ENCODE measurements at regions not wholly inside any gene's neighbourhood (a gene's known extent, or its start where the extent isn't known, plus 50 kb on each side); places are given as distances from the start of the nearest gene placed in this dataset.

DNA sequence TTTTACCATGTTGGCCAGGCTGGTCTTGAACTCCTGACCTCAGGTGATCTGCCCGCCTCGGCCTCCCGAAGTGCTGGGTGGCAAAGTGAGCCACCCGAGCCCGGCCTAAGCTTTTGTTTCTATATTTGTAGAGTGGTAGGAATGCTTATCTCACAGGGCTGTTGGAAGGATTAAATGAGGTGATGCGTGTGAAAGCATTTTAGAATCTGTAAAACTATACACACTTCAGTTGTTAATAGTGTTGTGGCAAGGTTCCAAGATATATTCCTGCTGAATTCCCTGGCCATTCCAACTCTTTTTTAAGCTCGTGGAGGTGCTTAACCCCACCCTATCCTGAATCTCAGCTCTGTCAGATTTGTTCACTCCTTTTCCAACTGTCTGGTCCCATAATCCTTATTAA lies 89.9 kb upstream of the AKIRIN2 start:
- H3K27me3 Mint-ChIP-seq (ENCODE audit: low read depth), result peaks cover 4% of the 10 kb centered on the region
- H3K27ac Mint-ChIP-seq, result peak overlapping the region in 1 of 3 experiments; percentile 64
- no peaks in the 10 kb centered on the region for H3K9me3 Mint-ChIP-seq
- no peaks in the 10 kb centered on the region for H3K36me3 Mint-ChIP-seq (ENCODE audit: low read depth)
- H3K4me1 Mint-ChIP-seq, result peaks cover 24% of the 10 kb centered on the region
- TF ChIP-seq, protein P1, sequence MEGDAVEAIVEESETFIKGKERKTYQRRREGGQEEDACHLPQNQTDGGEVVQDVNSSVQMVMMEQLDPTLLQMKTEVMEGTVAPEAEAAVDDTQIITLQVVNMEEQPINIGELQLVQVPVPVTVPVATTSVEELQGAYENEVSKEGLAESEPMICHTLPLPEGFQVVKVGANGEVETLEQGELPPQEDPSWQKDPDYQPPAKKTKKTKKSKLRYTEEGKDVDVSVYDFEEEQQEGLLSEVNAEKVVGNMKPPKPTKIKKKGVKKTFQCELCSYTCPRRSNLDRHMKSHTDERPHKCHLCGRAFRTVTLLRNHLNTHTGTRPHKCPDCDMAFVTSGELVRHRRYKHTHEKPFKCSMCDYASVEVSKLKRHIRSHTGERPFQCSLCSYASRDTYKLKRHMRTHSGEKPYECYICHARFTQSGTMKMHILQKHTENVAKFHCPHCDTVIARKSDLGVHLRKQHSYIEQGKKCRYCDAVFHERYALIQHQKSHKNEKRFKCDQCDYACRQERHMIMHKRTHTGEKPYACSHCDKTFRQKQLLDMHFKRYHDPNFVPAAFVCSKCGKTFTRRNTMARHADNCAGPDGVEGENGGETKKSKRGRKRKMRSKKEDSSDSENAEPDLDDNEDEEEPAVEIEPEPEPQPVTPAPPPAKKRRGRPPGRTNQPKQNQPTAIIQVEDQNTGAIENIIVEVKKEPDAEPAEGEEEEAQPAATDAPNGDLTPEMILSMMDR (IDR thresholded peaks at IDR 0.05; ENCODE audit: unreplicated experiment in 3 of 3), result no peak
- no peak overlapping the region for H3K4me3 Mint-ChIP-seq

DNA sequence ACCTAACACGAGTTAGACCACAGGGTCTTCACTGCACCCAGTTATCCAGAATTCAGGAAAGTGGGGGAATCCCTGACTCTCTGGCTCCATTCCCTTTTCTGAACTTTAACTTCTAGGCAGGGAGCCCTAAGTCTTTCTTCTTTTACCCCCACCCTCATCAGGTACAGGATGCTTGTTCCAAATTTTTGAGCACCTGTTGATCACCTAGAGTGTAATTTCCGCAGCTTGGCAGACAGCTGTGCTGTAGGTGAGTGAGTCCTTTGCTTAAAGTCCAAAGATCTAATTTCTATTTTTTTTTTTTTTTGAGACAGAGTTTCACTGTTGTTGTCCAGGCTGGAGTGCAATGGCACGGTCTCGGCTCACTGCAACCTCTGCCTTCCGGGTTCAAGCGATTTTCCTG lies 89.5 kb upstream of the AKIRIN2 start:
- Mint-ChIP-seq H3K36me3 (ENCODE audit: low read depth) (no peaks in the 10 kb centered on the region), H3K4me1 (peaks cover 19% of the 10 kb centered on the region)
- TF ChIP-seq, protein P1 (IDR thresholded peaks at IDR 0.05; ENCODE audit: unreplicated experiment in 3 of 3), result no peak

DNA sequence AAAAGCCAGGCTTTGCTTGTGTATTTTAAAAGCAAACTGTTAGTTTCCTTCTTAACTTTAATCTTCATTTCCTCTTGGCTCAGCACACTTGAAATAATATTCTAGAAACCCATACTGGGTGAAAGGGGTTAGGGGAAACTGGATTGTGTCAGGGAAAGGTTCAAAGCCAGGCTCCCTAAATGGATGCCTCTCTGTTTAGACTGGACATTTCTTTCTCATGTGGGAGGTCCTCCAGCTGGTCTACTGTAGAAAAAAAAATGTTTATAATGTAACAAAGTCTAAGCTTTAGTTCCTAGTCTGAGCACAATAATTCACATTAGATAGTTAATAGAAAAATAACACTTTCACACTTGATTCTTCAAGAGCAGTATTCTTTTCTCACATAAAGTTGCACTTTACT lies 89.0 kb upstream of the AKIRIN2 start:
- Mint-ChIP-seq H3K9me3 (peaks cover 3% of the 10 kb centered on the region), H3K27ac (peak overlapping the region; percentile 50 to 64 (median 54)), H3K36me3 (ENCODE audit: low read depth) (no peaks in the 10 kb centered on the region), H3K4me1 (peaks cover 18% of the 10 kb centered on the region), H3K4me3 (no peak overlapping the region), H3K27me3 (ENCODE audit: low read depth) (peaks cover 2% of the 10 kb centered on the region)
- TF ChIP-seq, protein P1 (IDR thresholded peaks at IDR 0.05; ENCODE audit: unreplicated experiment in 3 of 3), result no peak

More for the DNA sequence above, 89.5 kb upstream of the AKIRIN2 start:
- Mint-ChIP-seq H3K9me3 (peaks cover 2% of the 10 kb centered on the region), H3K27ac (peak overlapping the region; percentile 50 to 64 (median 54)), H3K27me3 (ENCODE audit: low read depth) (peaks cover 4% of the 10 kb centered on the region), H3K4me3 (no peak overlapping the region)

DNA sequence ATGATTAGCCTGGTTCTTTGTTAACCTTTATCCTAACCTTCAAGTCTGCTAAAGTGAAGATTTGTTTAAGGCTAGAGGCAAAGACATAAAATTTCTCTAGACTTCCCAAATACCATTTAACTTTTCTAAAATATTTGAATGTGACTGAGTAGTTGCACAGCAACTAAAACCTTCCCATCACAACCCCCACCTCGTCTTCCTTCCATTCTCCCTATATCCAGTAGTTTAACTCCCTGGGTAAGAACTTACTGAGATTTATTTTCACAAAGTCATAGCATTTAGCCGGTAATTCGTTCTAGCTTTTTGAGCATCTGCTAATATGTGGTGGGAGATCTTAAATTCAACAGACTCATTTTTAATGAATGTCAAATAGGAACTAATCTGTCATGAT lies 87.9 kb upstream of the AKIRIN2 start:
- H3K27ac Mint-ChIP-seq, result peak overlapping the region; percentile 2 to 52 (median 28)
- peaks cover 18% of the 10 kb centered on the region for H3K4me1 Mint-ChIP-seq
- no peaks in the 10 kb centered on the region for H3K27me3 Mint-ChIP-seq (ENCODE audit: low read depth)
- no peak overlapping the region for H3K4me3 Mint-ChIP-seq
- H3K9me3 Mint-ChIP-seq, result peaks cover 3% of the 10 kb centered on the region
- TF ChIP-seq, protein P1 (IDR thresholded peaks at IDR 0.05; ENCODE audit: unreplicated experiment in 3 of 3), result no peak
- H3K36me3 Mint-ChIP-seq (ENCODE audit: low read depth), result no peaks in the 10 kb centered on the region

DNA sequence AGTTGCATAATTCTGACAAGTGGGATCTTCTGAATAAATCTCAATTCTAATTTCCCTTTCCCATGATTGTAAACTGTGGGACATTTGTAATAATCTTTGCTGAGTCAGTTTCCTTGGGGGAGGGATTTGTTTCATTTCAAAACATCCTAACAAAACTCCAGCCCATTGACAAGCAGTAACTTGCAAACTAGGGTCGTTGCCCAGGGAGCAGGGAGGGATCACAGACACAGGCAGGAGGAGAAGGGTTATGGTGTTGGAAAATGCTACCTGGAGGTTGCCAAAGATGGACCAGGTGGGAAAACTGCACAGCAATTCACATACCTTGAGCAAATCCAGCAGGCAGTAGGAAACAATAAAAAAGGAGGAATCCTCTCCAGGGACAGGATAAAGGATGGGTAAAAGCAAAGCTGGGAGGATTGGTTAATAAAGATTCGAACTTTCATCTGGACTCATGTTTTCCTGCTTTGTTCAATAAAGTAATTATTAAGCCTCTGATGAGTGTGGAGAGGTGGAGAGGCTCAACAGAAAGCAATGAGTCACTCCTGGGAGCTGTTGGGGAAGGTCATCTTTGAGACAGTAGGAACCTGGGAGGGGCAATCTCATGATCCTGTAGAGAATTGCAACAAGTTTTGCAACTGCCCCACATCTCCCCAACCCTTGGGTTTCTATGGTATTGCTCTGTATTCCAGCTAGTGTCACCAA lies 87.3 kb upstream of the AKIRIN2 start:
- H3K9me3 Mint-ChIP-seq, result peaks cover 3% of the 10 kb centered on the region
- peaks cover 18% of the 10 kb centered on the region for H3K4me1 Mint-ChIP-seq
- no peaks in the 10 kb centered on the region for H3K27me3 Mint-ChIP-seq (ENCODE audit: low read depth)
- TF ChIP-seq, protein P1 (IDR thresholded peaks at IDR 0.05; ENCODE audit: unreplicated experiment in 3 of 3), result no peak
- peak overlapping the region; percentile 47 to 77 (median 52) for H3K27ac Mint-ChIP-seq
- no peak overlapping the region for H3K4me3 Mint-ChIP-seq
- H3K36me3 Mint-ChIP-seq (ENCODE audit: low read depth), result no peaks in the 10 kb centered on the region

DNA sequence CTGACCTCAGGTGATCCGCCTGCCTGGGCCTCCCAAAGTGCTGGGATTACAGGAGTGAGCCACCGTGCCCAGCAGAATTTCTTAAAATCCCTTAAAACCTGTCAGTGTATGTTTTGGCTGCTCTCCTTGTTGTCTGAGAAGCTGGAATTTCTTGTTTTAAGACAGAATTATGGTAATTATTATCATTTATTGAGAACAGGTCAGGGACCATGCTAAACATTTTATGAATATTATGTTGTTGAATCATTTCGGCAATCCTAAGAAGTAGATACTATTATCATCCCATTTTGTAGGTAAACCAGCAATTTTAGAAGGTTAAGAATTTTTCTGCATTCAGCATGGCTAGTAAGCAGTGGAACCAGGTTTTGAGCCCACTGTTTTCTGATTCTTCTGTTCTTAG lies 86.1 kb upstream of the AKIRIN2 start:
- peaks cover 18% of the 10 kb centered on the region for H3K4me1 Mint-ChIP-seq
- no peaks in the 10 kb centered on the region for H3K36me3 Mint-ChIP-seq (ENCODE audit: low read depth)
- H3K9me3 Mint-ChIP-seq, result peaks cover 3% of the 10 kb centered on the region
- TF ChIP-seq, protein P1 (IDR thresholded peaks at IDR 0.05; ENCODE audit: unreplicated experiment in 3 of 3), result no peak
- H3K27me3 Mint-ChIP-seq (ENCODE audit: low read depth), result no peaks in the 10 kb centered on the region
- no peak overlapping the region for H3K4me3 Mint-ChIP-seq
- no peak overlapping the region for H3K27ac Mint-ChIP-seq
